SK-N-SH (cell line): ENCODE measurements at regions not wholly inside any gene's neighbourhood (a gene's known extent, or its start where the extent isn't known, plus 50 kb on each side); places are given as distances from the start of the nearest gene placed in this dataset.

Experiments used
- EP300 ChIP-seq, 2 experiments: IDR thresholded peaks; 2 replicates each; pipeline versions ENCODE4 v1.4.0 to v1.6.1; 2012; ENCODE audit warnings: borderline replicate concordance in 1 of 2, low read depth in 1 of 2, low read length in 1 of 2
- FOXM1 ChIP-seq: IDR thresholded peaks from 2 replicates; pipeline ENCODE4 v1.4.0; 2012; ENCODE audit warnings: low read depth, mild to moderate bottlenecking
- MAX ChIP-seq: IDR thresholded peaks from 2 replicates; pipeline ENCODE4 v1.4.0; 2012; ENCODE audit warnings: low read depth
- NFIC ChIP-seq: IDR thresholded peaks from 2 replicates; pipeline ENCODE4 v1.4.0; 2012; ENCODE audit warnings: borderline replicate concordance
- POLR2AphosphoS5 ChIP-seq: IDR thresholded peaks from 2 replicates; pipeline ENCODE4 v1.6.1; 2012; ENCODE audit warnings: low read depth, low read length
- RAD21 ChIP-seq: IDR thresholded peaks from 2 replicates; pipeline ENCODE4 v1.6.1; 2012; ENCODE audit warnings: mild to moderate bottlenecking, low read length
- RCOR1 ChIP-seq: fragments of 150-350 bp; IDR thresholded peaks from 2 replicates; pipeline ENCODE4 v1.6.1; 2017; ENCODE audit warnings: antibody characterized with exemption, low read length
- REST ChIP-seq: IDR thresholded peaks from 2 replicates; pipeline ENCODE4 v1.6.1; 2012; ENCODE audit warnings: mild to moderate bottlenecking, low read depth, low read length, moderate library complexity
- SIN3A ChIP-seq: IDR thresholded peaks from 2 replicates; pipeline ENCODE4 v1.6.1; 2012; ENCODE audit warnings: low read depth, mild to moderate bottlenecking, low read length, moderate library complexity, borderline replicate concordance
- USF1 ChIP-seq: IDR thresholded peaks from 2 replicates; pipeline ENCODE4 v1.4.0; 2012; ENCODE audit warnings: low read depth, borderline replicate concordance
- USF2 ChIP-seq: fragments of 150-350 bp; IDR thresholded peaks from 2 replicates; pipeline ENCODE4 v1.6.1; 2017; ENCODE audit warnings: antibody characterized with exemption, low read length, low read depth, borderline replicate concordance
- YY1 ChIP-seq: IDR thresholded peaks from 2 replicates; pipeline ENCODE4 v1.4.0; 2012; ENCODE audit warnings: low read depth, mild to moderate bottlenecking
- ZBTB33 ChIP-seq: IDR thresholded peaks from 2 replicates; pipeline ENCODE4 v1.4.0; 2012; ENCODE audit warnings: low read depth, borderline replicate concordance
- TF ChIP-seq, protein P1 (sequence below): fragments of 200-600 bp; sonication (generic); IDR thresholded peaks from 2 replicates; pipeline ENCODE4 v1.6.1; 2017; ENCODE audit warnings: antibody characterized with exemption, mild to moderate bottlenecking, moderate library complexity

DNA sequence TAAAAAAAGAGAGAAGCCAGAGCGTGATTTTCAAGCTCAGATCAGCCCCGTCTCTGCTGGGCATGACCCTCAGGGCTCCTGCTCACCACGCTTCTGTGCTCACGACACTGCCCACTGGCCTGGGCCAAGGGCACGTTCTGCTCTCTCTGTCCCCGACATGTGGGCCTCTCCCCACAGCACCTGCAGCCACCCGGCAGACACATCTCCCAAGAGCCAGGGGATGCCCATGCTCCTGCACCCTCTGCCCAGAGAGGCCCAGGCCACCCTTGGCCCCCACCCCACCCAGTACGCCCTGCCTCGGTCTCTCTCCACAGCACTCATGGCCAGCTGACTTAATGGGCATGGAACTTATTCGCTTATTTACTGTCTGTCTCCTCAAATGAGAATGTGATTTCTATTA is 175.4 kb upstream of the RNF32 start:
- TF ChIP-seq FOXM1 (no peak), RAD21 (no peak), POLR2AphosphoS5 (no peak), ZBTB33 (no peak), MAX (no peak), EP300 (IDR thresholded peaks at IDR 0.05; ENCODE audit: borderline replicate concordance in 1 of 2, low read depth in 1 of 2, low read length in 1 of 2) (no peak), NFIC (no peak), REST (no peak), USF2 (no peak), USF1 (no peak), YY1 (no peak), SIN3A (no peak), RCOR1 (no peak)
- TF ChIP-seq, protein P1, sequence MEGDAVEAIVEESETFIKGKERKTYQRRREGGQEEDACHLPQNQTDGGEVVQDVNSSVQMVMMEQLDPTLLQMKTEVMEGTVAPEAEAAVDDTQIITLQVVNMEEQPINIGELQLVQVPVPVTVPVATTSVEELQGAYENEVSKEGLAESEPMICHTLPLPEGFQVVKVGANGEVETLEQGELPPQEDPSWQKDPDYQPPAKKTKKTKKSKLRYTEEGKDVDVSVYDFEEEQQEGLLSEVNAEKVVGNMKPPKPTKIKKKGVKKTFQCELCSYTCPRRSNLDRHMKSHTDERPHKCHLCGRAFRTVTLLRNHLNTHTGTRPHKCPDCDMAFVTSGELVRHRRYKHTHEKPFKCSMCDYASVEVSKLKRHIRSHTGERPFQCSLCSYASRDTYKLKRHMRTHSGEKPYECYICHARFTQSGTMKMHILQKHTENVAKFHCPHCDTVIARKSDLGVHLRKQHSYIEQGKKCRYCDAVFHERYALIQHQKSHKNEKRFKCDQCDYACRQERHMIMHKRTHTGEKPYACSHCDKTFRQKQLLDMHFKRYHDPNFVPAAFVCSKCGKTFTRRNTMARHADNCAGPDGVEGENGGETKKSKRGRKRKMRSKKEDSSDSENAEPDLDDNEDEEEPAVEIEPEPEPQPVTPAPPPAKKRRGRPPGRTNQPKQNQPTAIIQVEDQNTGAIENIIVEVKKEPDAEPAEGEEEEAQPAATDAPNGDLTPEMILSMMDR, result no peak
